Neural cell (in vitro differentiated cells): ENCODE measurements at regions not wholly inside any gene's neighbourhood (a gene's known extent, or its start where the extent isn't known, plus 50 kb on each side); places are given as distances from the start of the nearest gene placed in this dataset.

Experiments used
- H2AFZ ChIP-seq: fragments of 200-600, 300-800 bp; sonication (generic), shearing (Covaris generic); 2 replicates; pipeline ENCODE4 v1.6.0; 2014; ENCODE audit warnings: low read depth, mild to moderate bottlenecking, antibody characterized with exemption, low read length, moderate library complexity
- H3F3A ChIP-seq: fragments of 200-600 bp; shearing (Covaris generic); 2 replicates; pipeline ENCODE4 v1.6.1; 2016; ENCODE audit warnings: mild to moderate bottlenecking, moderate library complexity, mixed read lengths, antibody characterized with exemption, low read length; ENCODE audit not compliant: insufficient read depth, poor library complexity, severe bottlenecking
- H3K27ac ChIP-seq: fragments of 200-600, 300-800 bp; sonication (generic), shearing (Covaris generic); 2 replicates; pipeline ENCODE4 v1.5.1; 2014; ENCODE audit warnings: mild to moderate bottlenecking, low read length, moderate library complexity
- H3K27me3 ChIP-seq: fragments of 300-800, 200-600 bp; sonication (generic), shearing (Covaris generic); 2 replicates; pipeline ENCODE4 v1.6.0; 2014; ENCODE audit warnings: mild to moderate bottlenecking, low read depth, low read length, moderate library complexity; ENCODE audit not compliant: insufficient read depth
- H3K36me3 ChIP-seq: fragments of 300-800, 200-600 bp; sonication (generic), shearing (Covaris generic); 2 replicates; pipeline ENCODE4 v1.5.1; 2014; ENCODE audit warnings: mild to moderate bottlenecking, antibody characterized with exemption, low read length, moderate library complexity; ENCODE audit not compliant: insufficient read depth
- H3K4me2 ChIP-seq: fragments of 300-800, 200-600 bp; sonication (generic), shearing (Covaris generic); 2 replicates; pipeline ENCODE4 v1.6.0; 2014; ENCODE audit warnings: mild to moderate bottlenecking, low read length
- H3K4me3 ChIP-seq: fragments of 300-800, 200-600 bp; sonication (generic), shearing (Covaris generic); 2 replicates; pipeline ENCODE4 v1.5.1; 2014; ENCODE audit warnings: mild to moderate bottlenecking, low read length, moderate library complexity
- H3K79me2 ChIP-seq: fragments of 200-600 bp; shearing (Covaris generic); replicated peaks from 2 replicates; pipeline ENCODE4 v1.6.0; 2014; ENCODE audit warnings: mild to moderate bottlenecking, low read length, moderate library complexity; ENCODE audit not compliant: insufficient read depth
- H3K9ac ChIP-seq: fragments of 300-800, 200-600 bp; sonication (generic), shearing (Covaris generic); 2 replicates; pipeline ENCODE4 v1.6.1; 2016; ENCODE audit warnings: mild to moderate bottlenecking, low read length, mixed read lengths
- H3K9me2 ChIP-seq: fragments of 200-600 bp; shearing (Covaris generic); 2 replicates; pipeline ENCODE4 v1.6.1; 2016; ENCODE audit warnings: mild to moderate bottlenecking, low read length, mixed read lengths; ENCODE audit not compliant: insufficient read depth
- H3K9me3 ChIP-seq: fragments of 200-600, 300-800 bp; sonication (generic), shearing (Covaris generic); 2 replicates; pipeline ENCODE4 v1.6.1; 2016; ENCODE audit warnings: mild to moderate bottlenecking, mixed run types, low read length, moderate library complexity, mixed read lengths
- H4K20me1 ChIP-seq: fragments of 200-600 bp; shearing (Covaris generic); 2 replicates; pipeline ENCODE4 v1.6.1; 2016; ENCODE audit warnings: mild to moderate bottlenecking, mixed run types; ENCODE audit not compliant: insufficient read depth
- CTCF ChIP-seq: fragments of 450-650 bp; IDR thresholded peaks from 2 replicates; pipeline ENCODE4 v1.5.1; 2014; ENCODE audit warnings: antibody characterized with exemption, mild to moderate bottlenecking, moderate library complexity; ENCODE audit not compliant: poor library complexity, severe bottlenecking
- EP300 ChIP-seq: fragments of 450-650 bp; conservative IDR thresholded peaks from 2 replicates; pipeline ENCODE4 v1.6.1; 2014; ENCODE audit warnings: antibody characterized with exemption, mild to moderate bottlenecking, moderate library complexity; ENCODE audit not compliant: poor library complexity, severe bottlenecking
- EZH2 ChIP-seq: fragments of 200-600, 300-800 bp; shearing (Covaris generic), sonication (generic); IDR thresholded peaks from 2 replicates; pipeline ENCODE4 v1.6.1; 2014; ENCODE audit warnings: antibody characterized with exemption, low read length, borderline replicate concordance, mild to moderate bottlenecking; ENCODE audit not compliant: insufficient read depth, poor library complexity, severe bottlenecking
- MXI1 ChIP-seq: fragments of 450-650 bp; conservative IDR thresholded peaks from 2 replicates; pipeline ENCODE4 v1.6.1; 2014; ENCODE audit warnings: antibody characterized with exemption, mild to moderate bottlenecking; ENCODE audit not compliant: poor library complexity, severe bottlenecking
- POLR2AphosphoS5 ChIP-seq: IDR thresholded peaks from 2 replicates; pipeline ENCODE4 v1.6.1; 2012
- RAD21 ChIP-seq: fragments of 450-650 bp; conservative IDR thresholded peaks from 2 replicates; pipeline ENCODE4 v1.6.1; 2014; ENCODE audit warnings: antibody characterized with exemption, mild to moderate bottlenecking, moderate library complexity
- REST ChIP-seq: IDR thresholded peaks from 2 replicates; pipeline ENCODE4 v1.6.1; 2012; ENCODE audit warnings: borderline replicate concordance
- SMC3 ChIP-seq: fragments of 450-650 bp; conservative IDR thresholded peaks from 2 replicates; pipeline ENCODE4 v1.6.1; 2014; ENCODE audit warnings: antibody characterized with exemption, mild to moderate bottlenecking, moderate library complexity; ENCODE audit not compliant: poor library complexity
- TAF1 ChIP-seq: IDR thresholded peaks from 2 replicates; pipeline ENCODE4 v1.6.1; 2012; ENCODE audit warnings: low read depth

GRCh38 chr13:61797397-61797796 lies 381.7 kb upstream of the PCDH20 start:
- Histone ChIP-seq H4K20me1 (no peaks in the 10 kb centered on the region), H3K9me2 (no peaks in the 10 kb centered on the region), H3K4me2 (no peak overlapping the region), H3K27me3 (no peaks in the 10 kb centered on the region), H3K36me3 (no peaks in the 10 kb centered on the region), H2AFZ (no peak overlapping the region), H3K9me3 (no peaks in the 10 kb centered on the region), H3F3A (peaks cover 4% of the 10 kb centered on the region), H3K9ac (no peak overlapping the region), H3K79me2 (no peaks in the 10 kb centered on the region), H3K4me3 (no peak overlapping the region), H3K27ac (no peak overlapping the region)
- no peak for TF ChIP-seq RAD21
- TF ChIP-seq TAF1: no peak
- TF ChIP-seq SMC3: no peak
- TF ChIP-seq MXI1: no peak
- TF ChIP-seq EZH2: no peak
- no peak for TF ChIP-seq CTCF
- no peak for TF ChIP-seq POLR2AphosphoS5
- TF ChIP-seq EP300: no peak
- TF ChIP-seq REST: no peak

- no peaks in the 10 kb centered on the region for H3K9me2 ChIP-seq
- H3K27ac ChIP-seq: no peak overlapping the region
- no peaks in the 10 kb centered on the region for H4K20me1 ChIP-seq
- no peaks in the 10 kb centered on the region for H3K9me3 ChIP-seq
- no peak overlapping the region for H3K9ac ChIP-seq
- H3K36me3 ChIP-seq: no peaks in the 10 kb centered on the region
- no peak overlapping the region for H2AFZ ChIP-seq
- TF ChIP-seq SMC3 (no peak), TAF1 (no peak), MXI1 (no peak), POLR2AphosphoS5 (no peak), EZH2 (no peak), CTCF (no peak), REST (no peak), RAD21 (no peak)
- no peaks in the 10 kb centered on the region for H3K79me2 ChIP-seq
- H3K27me3 ChIP-seq: no peaks in the 10 kb centered on the region
- H3F3A ChIP-seq: no peaks in the 10 kb centered on the region
- H3K4me3 ChIP-seq: no peak overlapping the region
- no peak overlapping the region for H3K4me2 ChIP-seq
These were observed 379.9 kb upstream of the PCDH20 start for GRCh38 chr13:61795580-61795979.
